Loucy (cell line): ENCODE measurements at regions not wholly inside any gene's neighbourhood (a gene's known extent, or its start where the extent isn't known, plus 50 kb on each side); places are given as distances from the start of the nearest gene placed in this dataset.

Experiments
- H2AFZ ChIP-seq: fragments of 200-600 bp; sonication (generic); 2 replicates; pipeline ENCODE4 v1.6.0; 2016; ENCODE audit warnings: antibody characterized with exemption, mild to moderate bottlenecking, low read length, moderate library complexity
- H3F3A ChIP-seq: fragments of 200-600 bp; 2 replicates; pipeline ENCODE4 v1.6.0; 2016; ENCODE audit warnings: antibody characterized with exemption, low read depth, mild to moderate bottlenecking
- H3K27me3 ChIP-seq: fragments of 200-600 bp; sonication (generic); 2 replicates; pipeline ENCODE4 v1.6.1; 2014; ENCODE audit warnings: low read length, mild to moderate bottlenecking; ENCODE audit not compliant: insufficient read depth, poor library complexity, severe bottlenecking
- H3K36me3 ChIP-seq: fragments of 200-600 bp; sonication (generic); 2 replicates; pipeline ENCODE4 v1.6.1; 2016; ENCODE audit warnings: low read length; ENCODE audit not compliant: insufficient read depth
- H3K4me1 ChIP-seq: fragments of 200-600 bp; sonication (generic); 2 replicates; pipeline ENCODE4 v1.5.1; 2014; ENCODE audit warnings: low read length, mild to moderate bottlenecking; ENCODE audit not compliant: insufficient read depth, poor library complexity, severe bottlenecking
- H3K4me2 ChIP-seq: fragments of 200-600 bp; sonication (generic); 2 replicates; pipeline ENCODE4 v1.6.0; 2014; ENCODE audit warnings: antibody characterized with exemption, low read length, low read depth, mild to moderate bottlenecking; ENCODE audit not compliant: poor library complexity, severe bottlenecking
- H3K4me3 ChIP-seq: fragments of 200-600 bp; sonication (generic); 2 replicates; pipeline ENCODE4 v1.5.1; 2014; ENCODE audit warnings: low read length, mild to moderate bottlenecking, mixed read lengths; ENCODE audit not compliant: poor library complexity, severe bottlenecking
- H3K79me2 ChIP-seq: fragments of 200-600 bp; sonication (generic); 2 replicates; pipeline ENCODE4 v1.6.1; 2014; ENCODE audit warnings: low read length; ENCODE audit not compliant: insufficient read depth
- H3K9ac ChIP-seq: fragments of 200-600 bp; sonication (generic); 2 replicates; pipeline ENCODE4 v1.6.0; 2014; ENCODE audit warnings: mild to moderate bottlenecking, low read depth, low read length, moderate library complexity; ENCODE audit not compliant: poor library complexity, severe bottlenecking
- H3K9me2 ChIP-seq: fragments of 200-600 bp; sonication (generic); replicated peaks from 2 replicates; pipeline ENCODE4 v1.6.1; 2016; ENCODE audit warnings: low read depth, low read length, mixed read lengths
- H3K9me3 ChIP-seq: fragments of 200-600 bp; sonication (generic); 2 replicates; pipeline ENCODE4 v1.6.1; 2014; ENCODE audit warnings: mild to moderate bottlenecking, antibody characterized with exemption, low read length, low read depth; ENCODE audit not compliant: insufficient read depth
- H4K20me1 ChIP-seq: fragments of 200-600 bp; sonication (generic); 2 replicates; pipeline ENCODE4 v1.6.0; 2014; ENCODE audit warnings: antibody characterized with exemption, low read length, mild to moderate bottlenecking; ENCODE audit not compliant: insufficient read depth, poor library complexity, severe bottlenecking
- CTCF ChIP-seq: fragments of 200-600 bp; sonication (generic); conservative IDR thresholded peaks from 2 replicates; pipeline ENCODE4 v1.5.1; 2014; ENCODE audit warnings: mild to moderate bottlenecking, antibody characterized with exemption, low read length
- EZH2phosphoT487 ChIP-seq: fragments of 200-600 bp; IDR thresholded peaks from 2 replicates; pipeline ENCODE4 v1.6.1; 2018; ENCODE audit warnings: antibody characterized with exemption, mild to moderate bottlenecking, moderate library complexity, borderline replicate concordance

GRCh38 chr10:1923998-1924397 is 186.7 kb upstream of the ADARB2 start:
- Histone ChIP-seq H4K20me1 (no peaks in the 10 kb centered on the region), H2AFZ (no peak overlapping the region), H3K9me2 (no peaks in the 10 kb centered on the region), H3K4me1 (peaks cover 4% of the 10 kb centered on the region), H3K4me2 (no peak overlapping the region), H3K36me3 (no peaks in the 10 kb centered on the region), H3K79me2 (no peaks in the 10 kb centered on the region), H3F3A (no peaks in the 10 kb centered on the region), H3K9ac (no peak overlapping the region), H3K27me3 (no peaks in the 10 kb centered on the region), H3K4me3 (no peak overlapping the region), H3K9me3 (no peaks in the 10 kb centered on the region)
- no peak for TF ChIP-seq EZH2phosphoT487
- no peak for TF ChIP-seq CTCF

GRCh38 chr10:1923586-1923985 is 186.3 kb upstream of the ADARB2 start:
- peaks cover 4% of the 10 kb centered on the region for H3K4me1 ChIP-seq
- no peak overlapping the region for H3K4me3 ChIP-seq
- no peaks in the 10 kb centered on the region for H3K79me2 ChIP-seq
- H3K36me3 ChIP-seq = no peaks in the 10 kb centered on the region
- H4K20me1 ChIP-seq = no peaks in the 10 kb centered on the region
- H3K9me2 ChIP-seq = no peaks in the 10 kb centered on the region
- no peaks in the 10 kb centered on the region for H3K27me3 ChIP-seq
- no peak overlapping the region for H3K9ac ChIP-seq
- no peak for TF ChIP-seq CTCF
- TF ChIP-seq EZH2phosphoT487 = no peak
- no peak overlapping the region for H3K4me2 ChIP-seq
- no peak overlapping the region for H2AFZ ChIP-seq
- H3F3A ChIP-seq = no peaks in the 10 kb centered on the region
- H3K9me3 ChIP-seq = no peaks in the 10 kb centered on the region

GRCh38 chr10:1920941-1921340 is 183.6 kb upstream of the ADARB2 start:
- Histone ChIP-seq H3K4me3 (no peak overlapping the region), H3K4me1 (peaks cover 4% of the 10 kb centered on the region), H3K4me2 (no peak overlapping the region), H3F3A (no peaks in the 10 kb centered on the region), H2AFZ (no peak overlapping the region), H3K79me2 (no peaks in the 10 kb centered on the region), H4K20me1 (no peaks in the 10 kb centered on the region), H3K9me2 (no peaks in the 10 kb centered on the region), H3K9ac (no peak overlapping the region), H3K27me3 (no peaks in the 10 kb centered on the region), H3K9me3 (no peaks in the 10 kb centered on the region), H3K36me3 (no peaks in the 10 kb centered on the region)
- TF ChIP-seq CTCF (no peak), EZH2phosphoT487 (no peak)
